ENCODE measurements at regions not wholly inside any gene's neighbourhood (a gene's known extent, or its start where the extent isn't known, plus 50 kb on each side); places are given as distances from the start of the nearest gene placed in this dataset.
"Not testable (repeated sequence)": the region's sequence is repeated elsewhere in the genome, so short reads cannot be mapped to it uniquely, and the experiment has no call there.

DNA sequence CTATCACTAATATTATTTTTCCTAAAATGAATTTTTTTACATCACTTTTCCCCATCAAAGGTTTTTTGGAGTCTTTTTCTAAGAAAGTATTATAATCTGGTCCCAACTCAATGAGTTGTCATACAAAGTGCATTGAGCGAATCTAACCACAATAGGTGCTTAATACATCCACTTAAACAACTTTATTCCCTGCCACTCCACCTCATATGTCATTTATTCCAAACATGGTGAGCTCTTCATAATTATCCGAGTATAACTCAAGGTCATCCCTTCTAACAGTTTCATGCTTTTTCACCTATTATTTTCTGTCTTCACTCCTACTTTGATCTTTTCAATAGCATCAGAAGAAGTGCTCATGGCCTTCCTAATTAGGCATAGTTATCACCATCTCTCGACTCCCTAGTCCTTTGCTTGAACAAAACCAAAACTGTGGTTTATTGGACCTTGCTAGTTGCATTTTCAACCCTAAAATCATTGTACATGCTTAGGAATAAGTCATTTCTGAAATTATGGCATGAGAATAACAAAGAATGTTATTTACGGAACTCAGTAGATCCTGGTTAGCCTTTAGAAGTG is 754.7 kb upstream of the CTNND2 start:
- Mint-ChIP-seq H3K4me1 (peaks cover 32 to 33% of the 10 kb centered on the region in 2 experiments), H3K9me3 (peaks cover 17 to 21% of the 10 kb centered on the region in 2 experiments; a peak in 4 of 5 replicates)
- H3K79me1 ChIP-seq (ENCODE audit: insufficient read depth, low read depth, low read length, poor library complexity, severe bottlenecking) = peaks cover 2% of the 10 kb centered on the region

GRCh38 chr5:12657914-12658474 is 753.7 kb upstream of the CTNND2 start:
- not testable (repeated sequence) for H2BK5ac ChIP-seq (ENCODE audit: insufficient read length, low read length); H3K56ac ChIP-seq (ENCODE audit: insufficient read length, low read depth, low read length); H2AFZ ChIP-seq (ENCODE audit: low read length); H2BK12ac ChIP-seq (ENCODE audit: insufficient read length, low read depth, low read length); H3K27ac ChIP-seq (ENCODE audit: insufficient read length, low read depth, low read length); H3K79me1 ChIP-seq (ENCODE audit: insufficient read depth, low read depth, low read length, poor library complexity, severe bottlenecking); H4K5ac ChIP-seq (ENCODE audit: insufficient read length, low read depth, low read length); H3K18ac ChIP-seq (ENCODE audit: insufficient read length, low read depth, low read length); H2BK120ac ChIP-seq (ENCODE audit: low read depth, low read length, poor library complexity, severe bottlenecking); H3K27me3 Mint-ChIP-seq (ENCODE audit: low read depth); H3K9ac ChIP-seq (ENCODE audit: extremely low read depth, insufficient read length, low read length); H3K9me3 ChIP-seq (ENCODE audit: control insufficient read depth, low read depth, low read length); H2BK15ac ChIP-seq (ENCODE audit: low read depth, low read length); H2BK20ac ChIP-seq (ENCODE audit: low read depth, low read length, poor library complexity, severe bottlenecking); H3K23me2 ChIP-seq (ENCODE audit: insufficient read length, low read depth, low read length, poor library complexity, severe bottlenecking); H3K4me1 ChIP-seq (ENCODE audit: insufficient read depth, low read length); H4K20me1 ChIP-seq (ENCODE audit: control insufficient read depth, insufficient read depth, insufficient read length); H3K4me2 ChIP-seq (ENCODE audit: insufficient read depth, insufficient read length, low read length); H4K8ac ChIP-seq (replicated peaks; ENCODE audit: insufficient read length, low read depth, low read length); H3K79me2 ChIP-seq (ENCODE audit: insufficient read depth, low read length); H4K91ac ChIP-seq (ENCODE audit: insufficient read length, low read depth, low read length); H3K14ac ChIP-seq (ENCODE audit: insufficient read depth, low read length); H3T11ph ChIP-seq (ENCODE audit: low read length); H3K23ac ChIP-seq (ENCODE audit: insufficient read length, low read depth, low read length); H2AK5ac ChIP-seq (ENCODE audit: insufficient read length, low read length); H3K4ac ChIP-seq (ENCODE audit: low read depth, low read length); H3K27me3 ChIP-seq (ENCODE audit: insufficient read depth, low read length); DNase-seq; H3K4me3 Mint-ChIP-seq
- Mint-ChIP-seq H3K9me3 (peaks cover 15 to 17% of the 10 kb centered on the region in 2 experiments; a peak in 3 of 5 replicates), H3K36me3 (ENCODE audit: insufficient read depth in 1 of 3, low read depth in 3 of 3) (peaks cover 61 to 73% (median 62%) of the 10 kb centered on the region in 3 experiments), H3K27ac (peak overlapping the region in 1 of 3 experiments; percentile 83; a peak in 2 of 7 replicates), H3K4me1 (peaks cover 25% of the 10 kb centered on the region in 2 experiments)
- WGBS (ENCODE audit: extremely low coverage, insufficient read length, low lambda C conversion rate) = no CpG with 5 or more reads among the region's 4 CpGs

More for the DNA sequence above, 754.7 kb upstream of the CTNND2 start:
- Histone ChIP-seq H3K23me2 (ENCODE audit: insufficient read length, low read depth, low read length, poor library complexity, severe bottlenecking) (no peaks in the 10 kb centered on the region), H4K20me1 (ENCODE audit: control insufficient read depth, insufficient read depth, insufficient read length) (no peaks in the 10 kb centered on the region), H3T11ph (ENCODE audit: low read length) (no peak overlapping the region), H2AFZ (ENCODE audit: low read length) (no peak overlapping the region), H2BK5ac (ENCODE audit: insufficient read length, low read length) (no peak overlapping the region), H3K18ac (ENCODE audit: insufficient read length, low read depth, low read length) (no peak overlapping the region), H4K5ac (ENCODE audit: insufficient read length, low read depth, low read length) (no peak overlapping the region), H3K27ac (ENCODE audit: insufficient read length, low read depth, low read length) (no peak overlapping the region), H3K4me1 (ENCODE audit: insufficient read depth, low read length) (no peaks in the 10 kb centered on the region), H3K4ac (ENCODE audit: low read depth, low read length) (no peak overlapping the region), H2BK12ac (ENCODE audit: insufficient read length, low read depth, low read length) (no peak overlapping the region), H3K9me3 (ENCODE audit: control insufficient read depth, low read depth, low read length) (no peaks in the 10 kb centered on the region), H3K4me2 (ENCODE audit: insufficient read depth, insufficient read length, low read length) (no peak overlapping the region), H3K27me3 (ENCODE audit: insufficient read depth, low read length) (no peaks in the 10 kb centered on the region), H3K9ac (ENCODE audit: extremely low read depth, insufficient read length, low read length) (no peak overlapping the region), H4K91ac (ENCODE audit: insufficient read length, low read depth, low read length) (no peak overlapping the region), H2BK20ac (ENCODE audit: low read depth, low read length, poor library complexity, severe bottlenecking) (no peak overlapping the region), H3K79me2 (ENCODE audit: insufficient read depth, low read length) (peaks cover 5% of the 10 kb centered on the region; the same call in 1 of the 2 replicates), H3K56ac (ENCODE audit: insufficient read length, low read depth, low read length) (no peak overlapping the region), H4K8ac (replicated peaks; ENCODE audit: insufficient read length, low read depth, low read length) (no peak overlapping the region), H3K23ac (ENCODE audit: insufficient read length, low read depth, low read length) (no peak overlapping the region), H2BK15ac (ENCODE audit: low read depth, low read length) (no peak overlapping the region), H2AK5ac (ENCODE audit: insufficient read length, low read length) (no peak overlapping the region), H2BK120ac (ENCODE audit: low read depth, low read length, poor library complexity, severe bottlenecking) (no peak overlapping the region), H3K14ac (ENCODE audit: insufficient read depth, low read length) (no peak overlapping the region)
- Mint-ChIP-seq H3K27ac (no peak overlapping the region), H3K36me3 (ENCODE audit: insufficient read depth in 1 of 3, low read depth in 3 of 3) (peaks cover 68 to 78% (median 69%) of the 10 kb centered on the region in 3 experiments), H3K27me3 (ENCODE audit: low read depth) (0 out of 2 replicates have a peak, but pooled peaks cover 2% of the 10 kb centered on the region), H3K4me3 (no peak overlapping the region; a peak in 1 of 5 replicates)
- TF ChIP-seq CTCF (conservative IDR thresholded peaks at IDR 0.05) = no peak
- no peak for DNase-seq
- WGBS (ENCODE audit: extremely low coverage, insufficient read length, low lambda C conversion rate) = no CpG with 5 or more reads among the region's 4 CpGs
